GM18951 (cell line): ENCODE measurements at regions not wholly inside any gene's neighbourhood (a gene's known extent, or its start where the extent isn't known, plus 50 kb on each side); places are given as distances from the start of the nearest gene placed in this dataset.
"Not testable (repeated sequence)": the region's sequence is repeated elsewhere in the genome, so short reads cannot be mapped to it uniquely, and the experiment has no call there.

Experiments used
- POLR2A ChIP-seq: IDR thresholded peaks from 4 replicates; pipeline ENCODE4 v1.6.1; 2011; ENCODE audit warnings: mild to moderate bottlenecking; ENCODE audit not compliant: insufficient read length, insufficient read depth; ENCODE audit errors: extremely low read depth
- in situ Hi-C: fragments of 300-500 bp; cut with MboI; formaldehyde crosslinking; loops from one replicate; pipeline ENCODE4 v1.12.0; 2022; ENCODE audit warnings: low sequenced_read_pairs, mixed read lengths, inconsistent platforms; ENCODE audit not compliant: unreplicated experiment

DNA sequence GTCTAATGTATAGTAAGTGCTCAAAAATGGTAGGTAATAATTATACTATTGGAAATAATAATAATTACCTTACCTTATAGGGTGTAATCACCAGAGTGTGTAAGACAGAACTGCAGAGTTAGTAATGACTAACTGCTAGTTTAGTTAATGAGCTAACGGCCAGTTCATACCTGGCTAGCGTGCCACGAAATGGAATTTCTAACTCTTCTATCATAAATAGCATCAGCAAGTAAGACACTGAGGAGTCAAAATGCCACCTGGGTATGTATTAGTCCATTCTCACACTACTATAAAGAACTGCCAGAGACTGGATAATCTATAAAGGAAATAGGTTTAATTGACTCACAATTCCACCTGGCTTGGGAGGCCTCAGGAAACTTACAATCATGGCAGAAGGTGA, 63.4 kb upstream of the CEP85L start:
- TF ChIP-seq POLR2A = no peak
- in situ Hi-C loops = no loop called here

DNA sequence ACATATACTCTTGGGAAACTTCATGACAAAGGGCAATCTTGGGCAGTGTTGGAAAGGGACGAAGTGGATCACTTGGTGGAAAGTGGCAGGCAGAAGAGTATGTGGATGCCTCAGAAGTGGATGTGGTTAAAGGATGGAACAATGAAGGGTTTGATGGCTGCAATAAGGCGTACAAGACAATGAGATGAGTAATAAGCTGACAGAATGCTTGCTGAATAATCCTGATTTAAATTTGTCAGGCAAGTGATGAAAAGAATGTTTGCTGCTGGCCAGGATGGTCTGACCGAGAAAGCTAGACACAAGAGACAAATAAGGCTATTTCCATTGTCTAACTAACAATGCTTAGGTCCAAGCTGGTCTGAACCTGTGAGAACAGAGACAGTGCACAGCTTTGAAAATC, 61.6 kb upstream of the CEP85L start:
- TF ChIP-seq POLR2A = no peak
- in situ Hi-C loops = no loop called here

DNA sequence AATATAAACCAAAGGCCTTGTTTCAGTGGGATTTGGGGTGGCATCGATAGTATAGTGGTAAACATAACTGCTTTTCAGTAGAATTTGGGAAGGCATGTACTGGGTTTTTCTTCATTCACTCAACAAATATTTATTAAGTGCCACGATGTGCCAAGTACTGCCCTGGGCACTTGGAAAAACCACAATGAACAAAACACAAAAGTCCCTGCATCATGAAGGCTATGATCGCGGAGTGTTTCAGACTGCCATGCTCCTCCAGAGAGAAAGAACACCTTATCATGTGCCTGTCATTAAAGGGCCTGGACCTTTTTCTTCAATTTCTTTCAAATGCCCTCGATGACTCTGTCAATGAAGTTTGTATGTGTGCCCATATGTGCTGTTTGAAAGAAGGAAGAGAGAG, 59.2 kb upstream of the CEP85L start:
- in situ Hi-C loops = no loop called here

DNA sequence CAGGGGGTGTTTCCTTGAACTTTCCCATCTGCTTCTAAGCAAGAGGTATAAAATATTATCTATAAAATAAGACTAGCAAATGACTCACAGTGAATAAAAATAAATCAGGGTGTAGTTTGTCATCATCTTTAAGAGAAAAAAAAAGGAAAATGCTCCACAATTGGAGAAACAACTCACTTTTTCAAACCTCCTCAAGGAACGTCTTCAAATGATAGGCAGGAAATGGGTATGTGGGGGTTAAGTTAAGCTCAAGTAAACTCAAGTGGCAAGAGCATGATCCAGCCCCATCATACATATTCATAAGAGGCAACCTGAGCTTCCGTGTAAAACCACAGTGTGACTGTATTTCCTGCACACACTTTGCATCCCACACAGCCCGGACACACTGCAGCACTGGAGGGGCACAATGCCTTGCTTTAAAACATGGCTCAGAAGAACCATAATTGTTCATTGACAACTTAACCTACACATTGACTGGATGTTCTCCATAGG, 58.5 kb upstream of the CEP85L start:
- peak; percentile 53 for TF ChIP-seq POLR2A
- in situ Hi-C loops = no loop called here

More for the DNA sequence above, 59.2 kb upstream of the CEP85L start:
- no peak for TF ChIP-seq POLR2A

DNA sequence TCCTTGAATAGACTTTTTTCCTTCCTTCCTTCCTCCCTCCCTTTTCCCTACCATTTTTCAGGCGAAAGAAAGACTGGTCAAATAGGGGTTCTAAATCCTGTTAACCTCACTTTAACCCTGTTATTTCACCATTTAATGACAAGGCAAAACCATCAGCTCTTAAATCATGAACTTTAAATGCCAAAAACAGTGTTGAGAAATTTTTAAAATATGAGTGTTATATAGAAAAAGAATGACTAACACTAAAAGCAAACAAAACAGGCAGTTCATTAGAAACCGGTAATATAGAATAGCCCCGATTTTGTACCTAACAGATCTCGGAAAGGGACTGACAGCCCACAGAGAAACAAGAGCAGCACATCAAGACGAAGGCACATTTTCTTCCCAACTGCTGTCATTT, 57.4 kb upstream of the CEP85L start:
- no peak for TF ChIP-seq POLR2A
- in situ Hi-C loops = no loop called here

DNA sequence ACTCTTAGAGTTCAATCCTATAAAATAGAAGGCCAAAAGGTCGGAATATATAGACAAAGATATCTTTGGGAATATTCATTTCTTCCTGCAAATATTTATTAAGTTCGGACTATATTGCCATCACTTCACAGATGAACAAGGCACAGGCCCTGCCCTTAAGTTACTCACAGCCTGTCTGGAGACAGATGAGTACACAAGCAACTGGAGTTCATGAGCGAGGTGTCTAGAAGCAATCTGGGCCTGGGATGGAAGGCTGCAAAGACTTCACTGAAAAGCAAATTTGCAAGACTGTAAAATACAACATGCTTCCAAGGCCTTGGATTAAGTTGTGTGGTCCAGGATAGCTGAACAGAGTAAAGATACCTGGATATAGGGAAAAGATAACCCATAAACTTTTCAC, 56.7 kb upstream of the CEP85L start:
- TF ChIP-seq POLR2A = no peak
- in situ Hi-C loops = no loop called here

DNA sequence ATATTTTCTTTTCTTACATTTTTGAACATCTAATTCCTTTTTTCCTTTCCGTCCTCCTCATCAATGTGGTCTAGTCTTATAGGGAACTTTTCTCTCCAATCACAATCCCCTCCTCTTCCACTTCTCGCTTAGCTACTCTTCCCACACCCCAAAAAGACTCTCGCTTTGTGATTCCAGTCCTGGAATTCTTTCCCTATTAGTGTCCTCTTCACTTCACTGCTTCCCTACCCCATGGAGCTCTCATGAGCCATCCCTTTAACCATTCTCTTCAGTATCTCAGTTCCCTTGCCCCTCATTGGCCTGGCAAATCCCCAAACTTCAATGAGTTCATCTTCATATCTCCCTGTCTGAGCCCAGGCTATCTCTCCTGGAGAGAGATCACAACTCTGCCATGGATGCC, 55.3 kb upstream of the CEP85L start:
- in situ Hi-C loops = no loop called here
- no peak for TF ChIP-seq POLR2A

DNA sequence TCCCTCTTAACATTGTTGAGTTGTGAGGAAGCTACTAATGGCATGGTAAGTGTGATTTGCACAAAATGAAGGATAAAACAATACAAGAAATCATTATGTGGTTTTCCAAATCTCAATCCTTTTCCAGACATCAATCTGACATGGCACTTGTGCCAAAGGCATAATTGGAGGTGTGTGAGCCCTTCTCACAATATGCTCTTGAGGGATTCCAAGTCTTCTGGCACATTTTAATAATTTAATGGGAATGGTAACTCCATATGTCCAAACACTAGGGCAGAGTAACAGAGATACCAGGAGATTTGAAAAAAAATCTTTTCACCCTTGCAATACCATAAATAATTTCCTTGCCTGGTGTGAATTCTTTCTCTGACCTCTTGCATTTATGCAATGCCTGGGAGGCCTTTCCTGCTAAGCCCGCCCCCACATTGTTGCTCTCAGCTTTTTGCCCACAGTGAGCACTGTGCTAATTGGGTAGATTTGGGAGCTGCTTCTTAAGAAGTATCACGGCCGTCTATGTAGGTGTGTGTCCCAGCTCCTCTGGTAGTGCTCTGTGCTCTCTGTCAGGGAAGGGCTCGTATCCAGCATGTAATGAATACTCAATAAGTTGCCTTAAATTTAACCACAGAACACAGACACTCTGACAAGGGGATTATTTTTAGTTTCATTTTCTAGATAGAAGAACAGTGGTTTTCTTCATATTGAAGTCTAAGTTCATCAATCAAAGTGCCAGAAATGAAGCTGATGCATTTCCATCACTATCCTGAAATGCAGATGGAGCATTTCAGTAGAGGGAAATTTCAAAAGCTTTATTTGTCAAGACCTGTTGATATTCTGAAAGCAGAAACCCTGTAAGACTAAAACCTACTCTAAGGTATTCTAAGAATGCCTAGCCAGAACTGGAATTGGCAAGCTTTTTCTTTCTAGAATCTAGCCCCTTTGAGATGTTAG, 54.4 kb upstream of the CEP85L start:
- TF ChIP-seq POLR2A = no peak
- in situ Hi-C loops = no loop called here

DNA sequence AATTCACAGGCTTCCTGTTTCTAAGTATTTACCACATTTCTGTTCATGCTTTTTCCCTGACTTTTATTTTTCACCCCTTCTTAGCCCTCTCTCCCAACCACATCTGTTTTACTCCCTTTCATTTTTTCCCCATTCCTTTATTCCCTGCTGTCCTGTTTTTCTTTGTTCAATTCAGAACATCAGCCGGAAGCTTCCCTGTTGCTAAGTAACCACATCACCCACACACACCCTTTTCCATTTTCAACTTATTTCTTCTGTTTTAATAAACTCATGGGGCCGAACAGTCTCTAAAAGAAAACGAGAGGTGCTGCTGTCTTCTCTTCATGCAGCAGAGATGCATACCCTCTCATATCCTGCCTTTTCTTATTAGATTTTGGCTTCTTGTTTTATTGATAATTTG, 53.5 kb upstream of the CEP85L start:
- no peak for TF ChIP-seq POLR2A
- in situ Hi-C loops = no loop called here

DNA sequence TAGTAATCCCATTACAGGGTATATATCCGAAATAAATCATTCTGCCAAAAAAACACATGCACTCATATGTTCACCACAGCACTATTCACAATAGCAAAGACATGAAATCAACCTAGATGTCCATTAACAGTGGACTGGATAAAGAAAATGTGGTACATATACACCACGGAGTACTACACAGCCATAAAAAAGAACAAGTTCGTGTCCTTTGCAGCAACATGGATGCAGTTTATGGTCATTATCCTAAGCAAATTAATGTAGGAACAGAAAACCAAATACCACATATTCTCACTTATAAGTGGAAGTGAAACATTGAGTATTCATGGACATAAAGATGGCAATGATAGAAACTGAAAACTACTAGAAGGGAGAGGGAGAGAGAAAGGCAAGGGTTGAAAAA, 49.9 kb upstream of the CEP85L start:
- in situ Hi-C loops = not testable (repeated sequence)
